ENCODE measurements at regions not wholly inside any gene's neighbourhood (a gene's known extent, or its start where the extent isn't known, plus 50 kb on each side); places are given as distances from the start of the nearest gene placed in this dataset.

DNA sequence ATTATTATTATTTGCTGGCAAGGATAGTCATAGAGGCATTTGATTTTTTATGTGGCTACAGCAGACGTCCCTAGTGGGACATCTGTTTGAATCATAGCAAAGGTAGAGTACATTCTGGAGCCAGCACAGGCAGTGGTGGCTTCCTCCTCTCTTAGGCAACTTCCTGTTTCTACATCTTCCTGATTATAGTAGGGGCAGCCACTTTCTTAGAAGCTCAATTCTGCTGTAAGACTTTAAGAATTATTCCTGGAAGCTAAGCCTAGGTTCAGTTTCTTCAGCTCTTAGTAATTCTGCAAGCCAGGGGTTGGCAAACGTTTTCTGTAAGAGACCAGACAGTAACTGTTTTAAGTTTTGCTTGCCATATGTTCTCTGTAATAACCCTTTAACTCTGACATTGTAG lies 129.3 kb upstream of the TENM4 start:
- DNase-seq (ENCODE audit: low read depth in 2 of 2, low spot score in 1 of 2): no peak

DNA sequence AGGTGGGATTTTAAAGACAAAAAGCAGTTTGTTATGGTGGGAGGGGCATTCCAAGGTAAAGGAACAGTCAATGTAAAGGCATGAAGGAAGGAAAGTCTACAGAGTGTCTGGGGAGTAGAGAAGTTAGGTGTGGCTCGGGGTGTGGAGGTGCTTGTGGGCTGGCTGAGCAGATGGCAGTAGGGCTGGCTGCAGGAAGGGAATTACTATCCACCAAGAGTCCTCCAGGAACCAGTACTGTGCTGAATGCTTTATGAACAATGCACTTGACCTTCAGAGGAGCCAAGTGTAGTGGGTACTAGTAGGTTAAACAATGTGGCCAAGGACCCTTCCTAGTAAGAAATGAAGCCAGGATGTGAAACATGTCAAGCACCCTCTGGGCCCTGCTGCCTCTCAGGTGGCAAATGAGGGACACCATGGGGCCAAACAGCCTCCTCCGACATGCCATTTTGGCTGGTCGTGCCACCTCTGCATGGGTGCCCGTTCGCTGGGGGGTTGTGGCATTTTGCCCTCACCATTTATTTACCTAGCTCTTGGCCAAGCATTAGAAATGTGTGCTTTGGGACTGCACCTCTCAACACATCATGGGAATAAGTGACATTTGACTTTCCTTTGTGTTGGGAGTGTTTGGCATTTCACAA lies 123.6 kb upstream of the TENM4 start:
- DNase-seq (ENCODE audit: low read depth in 2 of 2, low spot score in 1 of 2): no peak

DNA sequence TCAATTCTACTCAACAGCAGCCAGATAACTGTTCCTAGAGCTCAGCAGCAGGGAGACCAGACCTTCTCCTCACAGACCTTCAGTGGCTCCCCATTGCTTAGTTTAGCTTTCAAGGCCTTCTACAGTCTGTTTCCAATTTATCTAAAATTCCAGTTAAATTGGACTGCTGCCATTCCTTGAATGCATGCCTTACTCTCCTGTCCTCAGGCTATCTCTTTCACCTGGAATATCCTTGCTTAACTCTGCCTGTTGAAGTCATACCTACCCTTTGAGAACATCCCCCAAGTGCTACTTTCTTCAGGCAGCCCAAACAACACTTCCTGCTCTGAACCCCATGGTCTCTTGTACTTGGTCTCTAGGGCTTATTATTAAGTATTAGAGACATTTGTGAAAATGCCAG lies 120.7 kb upstream of the TENM4 start:
- no peak for DNase-seq (ENCODE audit: low read depth in 2 of 2, low spot score in 1 of 2)

DNA sequence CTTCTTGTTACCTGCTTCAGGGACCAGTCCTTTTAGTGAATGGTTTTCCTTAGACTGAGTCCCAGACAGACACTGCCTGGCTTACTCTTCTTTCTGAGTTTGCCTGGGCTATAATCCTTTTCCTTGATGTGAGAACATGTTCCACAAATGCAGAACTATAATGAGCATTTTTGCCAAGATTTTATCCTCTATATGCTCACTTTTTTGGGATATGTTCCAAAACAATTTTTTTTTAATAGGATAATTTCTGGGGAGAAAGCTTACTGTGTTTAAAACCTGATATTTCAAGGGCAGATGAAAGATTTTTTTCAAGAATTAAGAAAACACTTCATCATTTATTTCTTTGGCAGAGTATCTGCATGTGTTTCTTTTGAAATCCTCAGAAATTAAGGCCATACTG lies 110.0 kb upstream of the TENM4 start:
- no peak for DNase-seq (ENCODE audit: low read depth in 2 of 2, low spot score in 1 of 2)

DNA sequence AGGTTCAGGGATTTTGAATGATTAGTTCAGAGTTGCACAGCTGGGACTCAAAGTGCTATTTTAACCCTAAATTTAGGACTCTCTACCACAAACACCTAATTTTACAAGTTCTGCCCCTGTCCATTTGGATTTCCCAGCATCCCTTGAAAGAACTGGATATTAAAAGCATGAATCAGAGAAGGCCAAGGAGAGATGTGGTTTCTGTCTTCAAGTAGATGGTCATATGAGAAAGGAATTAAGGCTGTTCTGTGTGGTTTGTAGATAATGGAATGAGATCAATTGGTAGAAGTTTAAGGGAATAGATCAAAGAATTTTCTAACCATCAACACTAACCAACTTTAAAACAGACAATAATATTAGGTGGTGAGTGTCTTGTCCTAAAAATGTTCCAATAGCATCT lies 106.4 kb upstream of the TENM4 start:
- DNase-seq (ENCODE audit: low read depth in 2 of 2, low spot score in 1 of 2): no peak

DNA sequence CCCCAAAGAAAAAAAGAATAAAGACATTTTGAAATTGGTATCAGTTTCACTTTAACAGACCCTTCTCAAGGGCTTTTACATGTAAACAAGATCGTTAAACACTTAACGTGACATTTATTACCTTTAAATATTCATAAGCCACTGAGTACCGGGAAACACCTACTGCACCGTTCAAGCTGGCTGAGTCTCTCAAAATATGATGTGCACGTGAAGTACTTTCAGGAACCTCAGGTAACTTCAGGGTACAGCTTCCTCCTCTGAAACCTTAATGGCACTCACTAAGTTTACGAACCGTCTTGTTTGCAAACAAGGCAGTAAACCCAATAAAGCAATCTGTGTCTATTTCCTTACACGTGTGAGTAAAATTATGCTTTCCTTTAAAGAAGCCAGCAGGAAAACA lies 105.5 kb upstream of the TENM4 start:
- no peak for DNase-seq (ENCODE audit: low read depth in 2 of 2, low spot score in 1 of 2)

DNA sequence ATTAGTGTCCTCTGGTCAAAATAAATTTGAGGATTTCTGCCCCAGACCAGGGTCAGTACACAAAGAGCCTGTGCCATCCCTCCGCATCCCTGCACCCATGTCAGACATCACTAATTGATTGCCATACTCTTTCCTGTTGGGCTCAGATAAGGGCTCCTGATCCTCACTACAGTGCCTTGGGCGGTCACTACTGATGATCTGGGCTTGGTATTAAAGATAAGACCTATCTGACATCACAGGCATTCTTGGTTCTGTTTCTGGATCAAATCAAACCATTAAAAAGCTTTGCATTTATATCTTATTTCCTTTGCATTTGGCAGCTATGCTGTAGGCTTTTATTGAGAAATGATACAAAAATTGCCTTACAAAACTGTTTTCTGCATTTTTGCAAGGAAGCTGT lies 103.5 kb upstream of the TENM4 start:
- no peak for DNase-seq (ENCODE audit: low read depth in 2 of 2, low spot score in 1 of 2)

DNA sequence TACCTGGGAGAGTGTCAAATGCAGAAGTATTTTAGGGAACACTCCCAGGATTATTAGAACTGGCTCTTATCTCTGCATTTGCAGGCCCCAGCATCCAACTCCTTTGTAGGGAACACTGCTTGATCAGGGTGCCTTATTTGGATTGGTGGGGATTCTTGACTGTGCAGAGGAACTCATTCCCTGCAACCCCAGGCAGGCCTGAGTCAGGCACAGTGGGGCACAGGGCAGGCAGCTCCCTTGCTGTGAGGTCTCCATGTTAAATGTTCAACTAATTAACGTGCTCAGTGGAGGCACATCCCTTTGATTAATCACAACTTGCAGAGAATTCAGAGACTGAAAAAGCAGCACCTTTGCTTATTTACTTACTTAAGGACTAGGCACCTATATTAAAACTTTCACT lies 102.3 kb upstream of the TENM4 start:
- DNase-seq (ENCODE audit: low read depth in 2 of 2, low spot score in 1 of 2): no peak

DNA sequence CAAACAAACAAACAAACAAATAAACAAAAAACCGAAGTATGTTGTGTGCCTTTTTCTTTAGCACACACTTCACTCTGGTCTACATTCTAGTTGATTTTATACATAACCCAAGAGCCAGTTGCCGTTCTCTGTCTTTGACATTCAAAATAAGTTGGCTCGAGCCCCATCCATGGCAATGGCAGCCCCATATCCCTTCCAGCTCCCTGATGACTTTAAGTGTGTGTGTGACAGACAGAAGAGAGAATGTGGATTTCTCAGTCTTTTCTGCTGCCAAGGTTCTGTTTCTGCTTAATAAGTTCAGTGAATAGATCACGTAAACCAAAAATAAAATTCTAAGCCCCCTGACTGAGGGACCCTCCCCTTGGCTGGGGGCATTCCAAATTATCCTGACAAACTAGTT lies 100.6 kb upstream of the TENM4 start:
- DNase-seq (ENCODE audit: low read depth in 2 of 2, low spot score in 1 of 2): no peak

DNA sequence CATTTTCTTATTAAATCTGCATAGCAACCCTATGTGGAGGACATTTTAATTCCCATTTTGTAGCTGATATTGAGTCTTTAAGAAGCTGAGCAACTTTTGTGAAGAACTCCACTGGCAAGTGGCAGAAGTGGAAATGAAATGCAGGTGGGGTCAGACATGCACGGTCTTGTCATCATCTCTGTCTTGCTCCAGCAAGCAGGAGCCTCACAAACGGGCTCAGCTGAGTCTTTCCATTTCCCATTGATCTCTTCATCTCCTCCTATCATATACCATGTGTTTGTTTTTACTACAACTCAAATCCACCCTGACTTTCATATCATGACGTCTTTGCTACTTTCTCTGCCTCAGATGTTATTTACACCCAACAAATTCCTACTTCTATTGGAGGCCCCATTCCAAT lies 97.9 kb upstream of the TENM4 start:
- no peak for DNase-seq (ENCODE audit: low read depth in 2 of 2, low spot score in 1 of 2)

DNA sequence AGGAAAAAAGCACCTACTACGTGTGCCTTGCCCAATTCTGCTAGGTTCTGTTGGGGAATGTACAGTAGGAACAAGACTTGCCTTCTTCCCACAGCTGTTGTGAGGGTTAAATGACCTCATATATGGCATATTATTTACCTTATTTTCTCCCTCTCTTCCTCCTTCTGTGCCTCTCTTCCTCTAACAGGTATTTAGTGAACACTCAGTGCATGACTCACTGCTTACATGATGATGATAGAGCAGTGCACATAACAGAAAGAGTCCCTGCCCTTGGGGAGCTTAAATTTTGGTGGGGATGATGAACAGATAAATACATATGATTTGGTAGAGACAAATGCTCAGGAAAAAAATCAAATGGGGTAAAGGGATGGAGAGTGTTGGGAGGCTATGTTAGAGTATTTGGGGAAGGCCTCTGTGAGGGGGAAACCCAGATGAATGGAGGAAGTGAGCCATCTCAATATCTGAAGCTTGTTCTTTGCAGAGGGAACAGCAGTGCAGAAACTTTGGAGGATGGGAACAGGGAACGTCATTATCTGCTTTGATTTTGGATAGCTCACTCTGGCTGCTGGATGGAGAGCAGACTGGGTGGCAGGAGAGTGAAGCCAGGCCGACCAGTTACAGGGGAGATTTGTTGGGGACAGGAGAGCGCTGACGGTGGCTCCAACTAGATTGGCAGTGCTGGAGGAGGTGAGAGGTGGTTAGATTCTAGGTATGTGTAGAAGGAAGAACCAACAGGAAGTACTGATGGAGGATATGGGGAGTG lies 95.5 kb upstream of the TENM4 start:
- DNase-seq (ENCODE audit: low read depth in 2 of 2, low spot score in 1 of 2): no peak

DNA sequence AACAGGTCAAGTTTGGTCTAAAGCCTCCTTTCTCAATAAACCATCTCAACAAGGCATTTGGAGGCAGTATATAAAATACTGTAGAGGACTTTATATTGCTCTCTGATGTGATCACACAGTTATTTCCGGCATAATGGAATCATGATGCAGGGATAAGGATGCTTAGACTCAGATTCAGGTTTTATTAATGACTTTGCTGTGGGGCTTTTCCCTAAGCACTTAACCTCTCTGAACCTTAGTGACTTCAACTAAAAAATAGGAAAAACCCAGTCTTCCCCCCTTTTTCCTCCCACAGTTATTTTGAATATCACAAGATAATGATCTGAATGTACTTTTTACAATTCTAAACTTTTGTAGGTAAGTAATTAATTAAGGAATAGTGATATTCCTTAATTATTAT lies 94.8 kb upstream of the TENM4 start:
- DNase-seq (ENCODE audit: low read depth in 2 of 2, low spot score in 1 of 2): no peak

DNA sequence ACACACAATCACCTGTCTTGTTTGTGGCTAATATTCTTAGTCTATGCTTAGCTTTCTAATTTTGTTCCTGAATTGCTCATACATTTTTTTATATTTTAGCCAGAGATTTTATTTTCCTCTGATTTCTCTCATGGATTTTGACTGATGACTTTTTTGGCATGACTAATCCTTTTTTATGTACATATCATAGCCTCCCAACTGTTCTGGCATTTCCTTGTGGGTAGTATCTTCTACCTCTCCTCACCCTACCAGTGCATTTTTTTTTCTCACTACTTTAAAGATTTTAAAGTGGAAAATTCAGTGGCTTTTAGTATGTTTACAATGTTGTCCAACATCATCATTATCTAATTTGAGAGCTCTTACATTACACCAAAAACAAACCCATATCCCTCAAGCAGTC lies 84.4 kb upstream of the TENM4 start:
- DNase-seq (ENCODE audit: low read depth in 2 of 2, low spot score in 1 of 2): no peak

DNA sequence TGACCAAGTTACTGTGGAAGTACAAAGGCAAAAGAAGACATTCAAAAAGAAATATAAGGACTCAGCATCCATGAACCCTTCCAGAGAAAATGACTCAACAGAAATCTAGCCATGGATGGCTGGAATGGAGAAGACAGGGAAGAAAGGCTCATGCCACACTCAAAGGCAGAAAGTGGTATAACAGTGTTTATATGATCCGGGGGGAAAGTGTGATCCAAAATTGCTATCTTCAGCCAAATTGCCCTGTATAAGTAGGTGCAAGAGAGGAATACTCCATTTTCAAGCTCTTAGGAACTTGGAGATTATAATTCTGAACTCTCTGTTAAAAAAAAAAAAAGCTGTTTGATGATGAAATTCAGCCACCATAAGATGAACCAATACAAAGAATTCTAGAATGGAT lies 81.8 kb upstream of the TENM4 start:
- DNase-seq (ENCODE audit: low read depth in 2 of 2, low spot score in 1 of 2): no peak

DNA sequence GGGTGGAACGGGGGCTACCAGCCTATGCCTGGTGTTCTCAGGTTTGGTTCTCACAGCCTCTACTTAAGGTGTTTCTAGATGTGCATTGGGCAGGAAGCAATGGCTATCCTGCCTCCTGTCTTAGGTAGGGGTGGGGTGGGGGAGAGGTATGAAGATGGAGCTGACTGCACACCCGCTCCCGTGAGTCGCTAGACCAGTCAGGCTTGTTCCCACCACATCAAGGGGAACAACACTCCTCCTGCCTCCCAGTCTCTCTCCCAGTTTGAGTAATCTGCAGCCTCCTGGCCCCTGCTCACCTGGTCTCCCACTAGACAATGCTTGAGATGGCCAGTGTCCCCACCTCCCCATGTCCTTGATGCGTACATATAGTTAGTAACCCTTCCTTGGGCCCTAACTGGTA lies 79.3 kb upstream of the TENM4 start:
- DNase-seq (ENCODE audit: low read depth in 2 of 2, low spot score in 1 of 2): no peak

DNA sequence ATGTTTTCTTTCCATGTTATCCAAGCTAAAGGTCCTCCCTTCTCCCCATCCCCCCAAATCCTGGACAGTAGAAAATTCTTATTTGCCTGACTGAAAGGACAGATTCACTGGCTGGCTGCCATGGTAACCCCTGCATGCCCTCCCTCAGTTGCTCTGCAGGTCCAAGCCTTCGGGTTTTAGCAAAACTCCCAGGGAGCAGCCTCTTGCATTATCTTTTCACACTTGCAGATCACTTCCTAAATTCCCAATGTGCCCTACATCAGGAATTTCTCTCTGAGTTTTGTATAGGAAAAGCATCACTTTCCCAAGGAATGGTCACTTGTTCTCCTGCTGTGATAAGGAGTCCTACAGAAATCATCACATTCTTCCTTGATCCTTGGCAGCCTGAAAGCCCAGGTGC lies 75.0 kb upstream of the TENM4 start:
- no peak for DNase-seq (ENCODE audit: low read depth in 2 of 2, low spot score in 1 of 2)

DNA sequence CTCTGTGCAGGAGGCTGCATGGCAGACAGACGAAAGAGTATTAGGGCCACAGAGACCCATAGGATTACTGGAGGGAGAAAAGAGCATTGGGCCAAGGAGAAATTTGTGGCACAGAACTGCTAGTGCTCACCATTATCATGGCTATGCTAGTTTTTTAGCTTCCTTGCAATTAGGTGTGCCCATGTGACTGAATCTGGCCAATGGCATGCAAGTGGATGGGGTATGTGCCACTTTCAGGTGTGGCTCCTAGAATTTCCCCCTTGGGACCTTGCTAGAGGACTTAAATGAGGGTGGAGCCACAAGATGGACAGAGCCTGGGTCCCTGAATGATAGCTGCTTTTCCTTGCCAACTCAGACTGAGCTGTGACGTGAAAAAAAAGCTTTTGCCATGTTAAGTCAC lies 73.9 kb upstream of the TENM4 start:
- no peak for DNase-seq (ENCODE audit: low read depth in 2 of 2, low spot score in 1 of 2)

DNA sequence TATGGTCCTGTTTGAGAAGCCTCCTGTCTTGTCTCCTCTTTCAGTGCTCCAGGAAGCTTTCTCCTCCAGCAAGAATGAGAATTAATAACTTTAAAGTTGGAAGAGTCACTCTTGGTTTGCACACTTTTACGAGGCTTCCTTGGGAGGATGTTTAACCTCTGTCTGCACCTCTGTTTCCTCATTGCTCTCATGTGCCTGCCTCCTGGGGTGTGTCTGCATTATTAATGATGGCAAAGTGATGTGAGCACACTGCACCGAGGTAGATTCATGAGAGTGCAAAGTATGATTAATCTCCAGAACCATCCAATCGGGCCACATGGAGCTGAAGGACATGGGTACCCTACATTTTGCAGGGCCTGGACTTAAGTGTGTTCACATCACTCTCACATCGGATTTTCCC lies 73.5 kb upstream of the TENM4 start:
- DNase-seq (ENCODE audit: low read depth in 2 of 2, low spot score in 1 of 2): no peak

DNA sequence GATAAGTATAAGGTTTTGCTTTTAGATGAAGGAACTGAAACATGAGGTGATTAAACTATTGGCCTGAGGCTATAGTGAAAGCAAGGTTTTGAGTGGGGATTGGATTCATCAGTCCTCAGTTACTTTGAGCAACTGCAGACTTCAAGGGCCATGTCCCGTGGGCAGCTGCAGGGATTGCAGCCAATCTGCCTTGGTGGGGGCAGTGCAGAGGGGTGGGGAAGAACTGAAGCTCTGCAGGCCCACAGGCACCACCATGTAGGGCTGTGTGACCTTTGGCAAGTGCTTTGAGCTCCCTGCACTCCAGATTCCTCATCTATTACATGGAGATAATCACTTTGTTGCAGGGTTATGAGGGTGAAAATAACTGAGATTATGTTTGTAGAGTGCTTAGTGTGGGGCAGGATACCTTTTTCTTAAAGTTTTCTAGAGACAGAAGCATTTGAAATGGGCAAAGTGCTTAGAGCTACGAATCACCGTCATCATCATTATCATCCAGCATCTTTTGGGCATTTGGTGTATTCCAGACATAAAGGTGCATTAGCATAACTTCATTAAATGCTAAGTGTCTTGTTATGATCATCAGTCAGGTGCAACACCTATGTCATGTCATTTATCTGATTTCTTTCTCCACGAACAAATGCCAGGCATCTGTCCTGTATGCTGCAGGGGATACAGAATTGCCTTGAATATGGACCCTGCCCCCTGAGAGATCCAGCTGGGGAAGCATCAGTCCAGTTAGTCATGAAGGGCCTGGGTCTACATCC lies 72.1 kb upstream of the TENM4 start:
- DNase-seq (ENCODE audit: low read depth in 2 of 2, low spot score in 1 of 2): no peak

DNA sequence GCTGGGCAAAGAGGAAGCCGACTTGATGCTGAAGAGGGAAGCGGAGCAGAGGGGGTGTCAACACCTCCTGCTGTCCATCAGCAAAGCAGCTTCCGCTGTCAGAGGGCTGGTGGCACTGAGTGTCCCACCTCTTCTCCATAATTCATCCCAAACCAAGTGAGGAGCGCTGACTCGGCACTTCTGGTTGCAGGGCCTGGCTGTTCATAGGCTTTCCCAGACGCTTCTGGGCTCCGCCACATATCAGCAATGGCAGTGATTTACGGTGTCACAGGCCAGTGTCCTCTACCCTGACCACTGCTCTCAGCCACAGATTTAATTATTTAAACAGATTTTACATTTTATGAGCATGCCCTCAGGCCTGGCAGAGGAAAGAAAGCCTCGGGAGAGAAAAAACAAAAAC lies 70.1 kb upstream of the TENM4 start:
- no peak for DNase-seq (ENCODE audit: low read depth in 2 of 2, low spot score in 1 of 2)

DNA sequence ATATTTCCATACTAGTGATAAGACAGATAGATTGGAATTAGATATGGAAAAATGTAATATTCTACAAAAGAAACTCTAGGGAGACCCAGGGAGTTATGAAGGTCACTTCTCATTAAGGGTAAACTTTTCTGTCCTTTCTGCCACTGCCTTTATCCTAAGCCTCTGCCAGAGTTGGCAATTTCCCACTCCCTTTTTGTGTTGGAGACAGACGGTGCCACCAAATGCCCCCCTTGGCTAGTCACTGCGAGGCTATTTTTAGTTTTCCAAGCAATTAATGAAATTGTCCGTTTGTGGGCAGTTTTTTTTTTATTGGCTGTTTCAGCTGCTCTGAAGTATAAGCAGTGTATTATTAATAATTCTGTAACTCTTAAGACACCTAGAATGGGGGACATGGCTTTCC lies 67.6 kb upstream of the TENM4 start:
- no peak for DNase-seq (ENCODE audit: low read depth in 2 of 2, low spot score in 1 of 2)

DNA sequence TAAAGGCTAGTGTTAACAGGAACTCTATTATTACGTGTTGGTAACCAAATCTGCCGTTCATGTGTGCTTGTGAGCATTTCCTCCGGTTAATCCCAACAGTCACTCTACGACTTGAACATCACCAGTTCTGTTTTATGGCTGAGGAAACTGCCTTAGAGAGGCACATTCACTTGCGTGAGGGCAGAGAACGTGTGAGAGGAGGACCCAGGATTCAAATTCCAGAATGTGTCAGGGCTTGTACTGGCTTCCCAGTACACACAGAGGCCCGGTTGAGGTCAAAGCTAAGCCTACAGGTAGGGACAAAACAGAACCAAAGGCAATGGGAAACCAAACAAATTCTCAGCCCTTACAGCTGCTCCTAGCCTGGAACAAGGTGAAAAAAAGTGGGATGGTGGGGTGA lies 66.9 kb upstream of the TENM4 start:
- DNase-seq (ENCODE audit: low read depth in 2 of 2, low spot score in 1 of 2): no peak
